ENCODE measurements at regions not wholly inside any gene's neighbourhood (a gene's known extent, or its start where the extent isn't known, plus 50 kb on each side); places are given as distances from the start of the nearest gene placed in this dataset.

- Histone ChIP-seq H3K9me3 (no peaks in the 10 kb centered on the region), H3K4me3 (no peak overlapping the region), H3K27ac (no peak overlapping the region), H3K36me3 (no peaks in the 10 kb centered on the region), H3K27me3 (no peaks in the 10 kb centered on the region), H3K4me1 (peaks cover 0 to 4% (median 0%) of the 10 kb centered on the region in 3 donors)
- no peak for TF ChIP-seq CTCF (IDR thresholded peaks at IDR 0.05)
- no peak for ATAC-seq
- intact Hi-C loops (cut with DNase I): no loop called here
- no peak for DNase-seq
- 75 to 85% methylated on average over 3 of the region's 3 CpGs for WGBS, 2 donors
- FAIRE-seq: no peak
Measured at GRCh38 chr5:167453246-167454030, 838.0 kb upstream of the WWC1 start.

GRCh38 chr5:167458412-167458811, 833.0 kb upstream of the WWC1 start:
- FAIRE-seq: no peak
- intact Hi-C loops (cut with DNase I): no loop called here

GRCh38 chr5:167460449-167461020, 830.9 kb upstream of the WWC1 start:
- Histone ChIP-seq H3K36me3 (no peaks in the 10 kb centered on the region), H3K27me3 (no peaks in the 10 kb centered on the region), H3K9me3 (no peaks in the 10 kb centered on the region), H3K27ac (no peak overlapping the region), H3K4me1 (no peaks in the 10 kb centered on the region), H3K4me3 (no peak overlapping the region)
- TF ChIP-seq CTCF (IDR thresholded peaks at IDR 0.05): no peak
- DNase-seq (no peak), FAIRE-seq (no peak), ATAC-seq (no peak)
- 58 to 64% methylated on average over 4 of the region's 4 CpGs for WGBS, 2 donors
- intact Hi-C loops (cut with DNase I): no loop called here

More at GRCh38 chr5:167458412-167458811, 833.0 kb upstream of the WWC1 start:
- WGBS, 2 donors: 72 to 81% methylated on average over 4 of the region's 4 CpGs
- no peak for TF ChIP-seq CTCF (IDR thresholded peaks at IDR 0.05)
- H3K9me3 ChIP-seq: no peaks in the 10 kb centered on the region
- H3K36me3 ChIP-seq: no peaks in the 10 kb centered on the region
- H3K4me3 ChIP-seq: no peak overlapping the region
- no peak for ATAC-seq
- no peak for DNase-seq
- no peaks in the 10 kb centered on the region for H3K27me3 ChIP-seq
- no peak overlapping the region for H3K27ac ChIP-seq
- H3K4me1 ChIP-seq: no peaks in the 10 kb centered on the region

DNA sequence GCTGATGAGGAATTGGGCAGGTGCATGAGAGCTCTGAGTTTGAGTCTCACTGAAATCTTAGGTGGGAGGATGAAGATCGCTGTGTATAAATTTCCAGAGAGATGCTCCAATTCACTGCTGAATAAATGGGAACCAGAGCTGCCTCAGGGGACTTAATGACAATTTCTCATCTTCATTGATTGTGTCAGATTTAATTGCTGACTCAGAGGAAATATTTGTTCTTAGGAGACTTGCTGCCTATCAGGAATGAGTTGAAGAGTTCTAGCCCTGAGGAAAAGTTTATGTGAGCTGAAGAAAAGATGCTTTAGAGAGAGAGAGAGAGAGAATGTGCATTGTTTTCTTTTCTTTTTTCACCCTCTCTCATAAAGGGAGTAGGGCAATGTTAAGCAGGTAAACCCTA, 827.5 kb upstream of the WWC1 start:
- no peak for FAIRE-seq
- 100% methylated on average over 1 of the region's 1 CpG for WGBS, 2 donors

More for the DNA sequence above, 827.5 kb upstream of the WWC1 start:
- DNase-seq: no peak
- no peak for TF ChIP-seq CTCF (IDR thresholded peaks at IDR 0.05)
- intact Hi-C loops (cut with DNase I): no loop called here
- H3K27ac ChIP-seq: no peak overlapping the region
- H3K36me3 ChIP-seq: no peaks in the 10 kb centered on the region
- H3K9me3 ChIP-seq: no peaks in the 10 kb centered on the region
- ATAC-seq: no peak
- H3K4me1 ChIP-seq: no peaks in the 10 kb centered on the region
- H3K4me3 ChIP-seq: no peak overlapping the region
- no peaks in the 10 kb centered on the region for H3K27me3 ChIP-seq

All from pancreas (tissue), 10 donors.